H1 (cell line): ENCODE measurements at regions not wholly inside any gene's neighbourhood (a gene's known extent, or its start where the extent isn't known, plus 50 kb on each side); places are given as distances from the start of the nearest gene placed in this dataset.
A peak's percentile ranks its signal among the peaks of the same experiment; 100 is the strongest.

Experiments used
- CTCF ChIA-PET: fragments of 300-600 bp; sonication (Branson Sonifier 250); formaldehyde crosslinking; loops from one replicate; lab custom pipeline; 2021; ENCODE audit not compliant: partially characterized antibody; lab: Charles Lee
- POLR2A ChIA-PET: fragments of 300-600 bp; sonication (Branson Sonifier 250); formaldehyde crosslinking; loops from one replicate; lab custom pipeline; 2021; ENCODE audit warnings: inconsistent platforms; ENCODE audit not compliant: partially characterized antibody; lab: Charles Lee
- DNase-seq, 2 experiments: peaks; one replicate each; pipeline versions ENCODE4 v3.0.0 to v3.0.0-alpha.2; 2010 to 2022; ENCODE audit warnings: low spot score in 2 of 2, low read depth in 1 of 2, mixed read lengths in 1 of 2
- FAIRE-seq: peaks from 2 replicates; lab custom pipeline; 2011; peaks lifted over from hg19 to GRCh38; lab: Jason Lieb, UNC
- H2AFZ ChIP-seq: 2 replicates; pipeline ENCODE4 v1.8.1; 2012; ENCODE audit warnings: low read length, inconsistent platforms
- H2AK5ac ChIP-seq: 2 replicates; pipeline ENCODE4 v1.6.1; 2013; ENCODE audit warnings: low read depth, low read length
- H2BK120ac ChIP-seq: replicated peaks from 2 replicates; pipeline ENCODE3; 2013; ENCODE audit warnings: low read depth, low read length, inconsistent platforms
- H2BK12ac ChIP-seq: 2 replicates; pipeline ENCODE4 v1.6.1; 2013; ENCODE audit warnings: low read depth, low read length
- H2BK15ac ChIP-seq: 2 replicates; pipeline ENCODE4 v1.6.1; 2013; ENCODE audit warnings: low read length
- H2BK20ac ChIP-seq: 2 replicates; pipeline ENCODE4 v1.6.1; 2013; ENCODE audit warnings: low read length
- H2BK5ac ChIP-seq: 2 replicates; pipeline ENCODE4 v1.6.1; 2013; ENCODE audit warnings: low read depth, low read length
- H3K14ac ChIP-seq: 2 replicates; pipeline ENCODE4 v1.6.1; 2013; ENCODE audit warnings: inconsistent platforms; ENCODE audit not compliant: insufficient read length
- H3K18ac ChIP-seq: 2 replicates; pipeline ENCODE4 v1.6.1; 2013; ENCODE audit warnings: low read length; ENCODE audit errors: extremely low read depth
- H3K23ac ChIP-seq: 2 replicates; pipeline ENCODE4 v1.6.1; 2013; ENCODE audit warnings: inconsistent platforms; ENCODE audit not compliant: insufficient read length
- H3K23me2 ChIP-seq: 2 replicates; pipeline ENCODE4 v1.6.1; 2013; ENCODE audit warnings: low read depth, low read length
- H3K27ac ChIP-seq: 2 replicates; pipeline ENCODE4 v1.6.1; 2011; ENCODE audit warnings: low read depth, low read length, inconsistent platforms
- H3K27me3 ChIP-seq, 4 experiments: replicated peaks in 1 of 4; 1 replicate in 1 of 4; 2 replicates in 3 of 4; pipeline versions ENCODE4 v1.6.1 to v1.8.1; 2011 to 2013; ENCODE audit warnings: low read length in 3 of 4, mild to moderate bottlenecking in 3 of 4, inconsistent platforms in 2 of 4, mixed read lengths in 2 of 4, moderate library complexity in 1 of 4; ENCODE audit not compliant: control insufficient read depth in 3 of 4, insufficient read depth in 3 of 4; ENCODE audit errors: extremely low read depth in 1 of 4
- H3K36me3 ChIP-seq, 4 experiments: 2 replicates each; pipeline versions ENCODE4 v1.6.1 to v1.8.1; 2011 to 2013; ENCODE audit warnings: mild to moderate bottlenecking in 4 of 4, low read length in 3 of 4, moderate library complexity in 2 of 4, control low read depth in 1 of 4, inconsistent platforms in 1 of 4; ENCODE audit not compliant: insufficient read depth in 4 of 4, control insufficient read depth in 2 of 4
- H3K4ac ChIP-seq: replicated peaks from 2 replicates; pipeline ENCODE3; 2013; ENCODE audit warnings: low read length, low read depth, mixed read lengths, inconsistent platforms; ENCODE audit not compliant: insufficient read length
- H3K4me1 ChIP-seq, 4 experiments: replicated peaks in 1 of 4; 1 replicate in 1 of 4; 2 replicates in 3 of 4; pipeline versions ENCODE4 v1.6.1 to v1.8.1; 2011 to 2013; ENCODE audit warnings: low read length in 3 of 4, inconsistent platforms in 2 of 4, mixed read lengths in 1 of 4; ENCODE audit not compliant: insufficient read depth in 4 of 4, control insufficient read depth in 3 of 4
- H3K4me2 ChIP-seq, 2 experiments: 2 replicates each; pipeline versions ENCODE4 v1.6.1 to v1.8.1; 2011 to 2013; ENCODE audit warnings: low read depth in 2 of 2, low read length in 2 of 2, control low read depth in 1 of 2, inconsistent platforms in 1 of 2, mild to moderate bottlenecking in 1 of 2; ENCODE audit not compliant: insufficient read depth in 1 of 2
- H3K4me3 ChIP-seq, 4 experiments: fragments of 200-600, 300-600 bp in 1 of 4; sonication (generic), shearing (Covaris generic), sonication (Bioruptor Twin) in 1 of 4; 2 replicates each; pipeline versions ENCODE4 v1.5.1 to v1.8.1; 2011 to 2016; ENCODE audit warnings: low read length in 4 of 4, low read depth in 3 of 4, control low read depth in 2 of 4, inconsistent platforms in 2 of 4, mild to moderate bottlenecking in 2 of 4, mixed read lengths in 1 of 4, moderate library complexity in 1 of 4; ENCODE audit not compliant: insufficient read depth in 2 of 4; ENCODE audit errors: extremely low read depth in 1 of 4
- H3K56ac ChIP-seq: replicated peaks from 2 replicates; pipeline ENCODE3; 2013; ENCODE audit warnings: low read depth, mild to moderate bottlenecking, mixed read lengths, low read length, inconsistent platforms; ENCODE audit not compliant: insufficient read length
- H3K79me1 ChIP-seq: 2 replicates; pipeline ENCODE4 v1.6.1; 2013; ENCODE audit warnings: low read depth, low read length, control low read depth
- H3K79me2 ChIP-seq, 2 experiments: 2 replicates each; pipeline versions ENCODE4 v1.6.1 to v1.8.1; 2012 to 2013; ENCODE audit warnings: low read length in 2 of 2, mild to moderate bottlenecking in 2 of 2, inconsistent platforms in 1 of 2; ENCODE audit not compliant: insufficient read depth in 2 of 2, control insufficient read depth in 1 of 2
- H3K9ac ChIP-seq, 4 experiments: replicated peaks in 1 of 4; 1 replicate in 1 of 4; 2 replicates in 3 of 4; pipeline versions ENCODE4 v1.6.1 to v1.8.1; 2011 to 2013; ENCODE audit warnings: low read depth in 3 of 4, low read length in 3 of 4, control low read depth in 2 of 4, mild to moderate bottlenecking in 2 of 4, moderate library complexity in 2 of 4, inconsistent platforms in 1 of 4; ENCODE audit errors: extremely low read depth in 1 of 4
- H3K9me3 ChIP-seq, 2 experiments: 2 replicates each; pipeline versions ENCODE4 v1.6.1 to v1.8.1; 2012 to 2013; ENCODE audit warnings: mild to moderate bottlenecking in 2 of 2, moderate library complexity in 2 of 2, control low read depth in 1 of 2, inconsistent platforms in 1 of 2, low read depth in 1 of 2, low read length in 1 of 2, mixed read lengths in 1 of 2; ENCODE audit not compliant: insufficient read depth in 2 of 2
- H4K20me1 ChIP-seq, 2 experiments: replicated peaks in 1 of 2; 2 replicates each; pipeline versions ENCODE3 to v1.8.1; 2011 to 2013; ENCODE audit warnings: inconsistent platforms in 2 of 2, low read length in 2 of 2, mild to moderate bottlenecking in 1 of 2; ENCODE audit not compliant: insufficient read depth in 2 of 2, control insufficient read depth in 1 of 2
- H4K5ac ChIP-seq: 2 replicates; pipeline ENCODE4 v1.6.1; 2013; ENCODE audit warnings: low read length, low read depth, mixed read lengths, inconsistent platforms; ENCODE audit not compliant: insufficient read length
- H4K8ac ChIP-seq: 2 replicates; pipeline ENCODE4 v1.8.0; 2013; ENCODE audit warnings: mild to moderate bottlenecking, moderate library complexity, low read length, inconsistent platforms; ENCODE audit not compliant: insufficient read depth; ENCODE audit errors: extremely low read depth
- H4K91ac ChIP-seq: replicated peaks from 2 replicates; pipeline ENCODE3; 2013; ENCODE audit warnings: low read length, mixed read lengths, inconsistent platforms; ENCODE audit not compliant: insufficient read length
- HDAC2 ChIP-seq, 2 experiments: fragments of 300-600 bp in 1 of 2; sonication (generic) in 1 of 2; IDR thresholded peaks; 2 replicates each; pipeline ENCODE4 v1.6.1; 2011 to 2012; ENCODE audit warnings: low read depth in 2 of 2, low read length in 2 of 2, mild to moderate bottlenecking in 2 of 2, moderate library complexity in 2 of 2, borderline replicate concordance in 1 of 2, inconsistent platforms in 1 of 2
- MAFK ChIP-seq: IDR thresholded peaks from 2 replicates; pipeline ENCODE4 v1.6.1; 2012; ENCODE audit warnings: low read depth, mild to moderate bottlenecking, improper control_type of control experiment, low read length
- MAX ChIP-seq: IDR thresholded peaks from 2 replicates; pipeline ENCODE4 v1.6.1; 2012; ENCODE audit warnings: inconsistent platforms
- WGBS, 2 experiments: shearing (Covaris generic) in 1 of 2; methylation state at CpG; one replicate each; pipeline versions ENCODE4 v1.1.6 to v1.1.7; 2013 to 2015; ENCODE audit warnings: low lambda C conversion rate in 2 of 2, mixed read lengths in 2 of 2, inconsistent platforms in 1 of 2, low coverage in 1 of 2, missing lambda C conversion rate in 1 of 2; ENCODE audit not compliant: insufficient replicate concordance in 2 of 2, insufficient coverage in 1 of 2, insufficient read length in 1 of 2; ENCODE audit errors: extremely low coverage in 1 of 2, missing lambda C conversion rate in 1 of 2; 5-methylcytosine and 5-hydroxymethylcytosine counted together

- no peak overlapping the region for H3K23ac ChIP-seq
- H3K9me3 ChIP-seq = no peaks in the 10 kb centered on the region
- no peaks in the 10 kb centered on the region for H3K36me3 ChIP-seq
- no peak overlapping the region for H2AFZ ChIP-seq
- no peaks in the 10 kb centered on the region for H3K4me1 ChIP-seq
- no peak overlapping the region for H2BK20ac ChIP-seq
- H3K23me2 ChIP-seq = no peaks in the 10 kb centered on the region
- H2BK15ac ChIP-seq = no peak overlapping the region
- no peaks in the 10 kb centered on the region for H3K27me3 ChIP-seq
- ChIA-PET POLR2A (no interaction called here), CTCF (no interaction called here)
- H2BK120ac ChIP-seq = no peak overlapping the region
- H4K8ac ChIP-seq = no peak overlapping the region
- FAIRE-seq = no peak
- no peaks in the 10 kb centered on the region for H3K79me2 ChIP-seq
- H4K5ac ChIP-seq = no peak overlapping the region
- no peak overlapping the region for H3K56ac ChIP-seq
- no peak overlapping the region for H3K27ac ChIP-seq
- no peak overlapping the region for H3K4me3 ChIP-seq
- H2BK5ac ChIP-seq = no peak overlapping the region
- no peak overlapping the region for H3K4ac ChIP-seq
- H2AK5ac ChIP-seq = no peak overlapping the region
- no peak overlapping the region for H3K18ac ChIP-seq
- no peak for DNase-seq
- H3K14ac ChIP-seq = no peak overlapping the region
- H4K91ac ChIP-seq = no peak overlapping the region
- H3K4me2 ChIP-seq = no peak overlapping the region
- H3K9ac ChIP-seq = no peak overlapping the region
- H2BK12ac ChIP-seq = no peak overlapping the region
- no peaks in the 10 kb centered on the region for H3K79me1 ChIP-seq
- H4K20me1 ChIP-seq = no peaks in the 10 kb centered on the region
- 90% methylated on average over 2 of the region's 2 CpGs; no CpG with 5 or more reads in 1 of the 2 experiments for WGBS, 2 experiments
- 0 out of 2 replicates have a peak, but pooled peaks have one; percentile 41 for TF ChIP-seq MAX
- TF ChIP-seq MAFK = no peak
- TF ChIP-seq HDAC2 (IDR thresholded peaks at IDR 0.05; ENCODE audit: borderline replicate concordance in 1 of 2, low read depth in 2 of 2, low read length in 2 of 2) = no peak
These were observed 311.6 kb upstream of the CDYL start for GRCh38 chr6:4464638-4465037.
